GM19351 (cell line): ENCODE measurements at regions not wholly inside any gene's neighbourhood (a gene's known extent, or its start where the extent isn't known, plus 50 kb on each side); places are given as distances from the start of the nearest gene placed in this dataset.

Experiments
- ATAC-seq: cut with Tn5 transposase; IDR thresholded peaks from one replicate; pipeline ENCODE4 v1.9.1; 2021; ENCODE audit warnings: mild to moderate bottlenecking, moderate library complexity; ENCODE audit not compliant: unreplicated experiment

DNA sequence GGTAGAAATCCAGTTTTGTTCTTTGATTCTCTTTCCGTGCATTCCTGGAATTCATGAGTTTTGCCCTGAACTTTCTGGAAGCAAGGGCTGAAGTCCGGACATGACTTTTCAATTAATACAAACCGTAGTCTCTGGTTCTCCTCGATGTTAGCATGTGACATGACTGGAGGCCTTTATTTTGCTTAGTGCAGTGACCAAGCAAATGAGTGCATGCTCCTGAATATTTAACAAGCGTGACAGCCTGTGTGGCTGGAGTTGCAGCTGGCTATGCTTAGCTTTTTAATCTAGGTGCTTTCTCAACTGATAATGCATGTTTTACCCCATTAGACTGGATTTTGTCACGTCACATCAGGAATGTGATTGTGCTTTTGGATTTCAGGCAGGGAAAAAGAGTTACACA lies 302.1 kb downstream of the MAP2K6 start:
- no peak for ATAC-seq

DNA sequence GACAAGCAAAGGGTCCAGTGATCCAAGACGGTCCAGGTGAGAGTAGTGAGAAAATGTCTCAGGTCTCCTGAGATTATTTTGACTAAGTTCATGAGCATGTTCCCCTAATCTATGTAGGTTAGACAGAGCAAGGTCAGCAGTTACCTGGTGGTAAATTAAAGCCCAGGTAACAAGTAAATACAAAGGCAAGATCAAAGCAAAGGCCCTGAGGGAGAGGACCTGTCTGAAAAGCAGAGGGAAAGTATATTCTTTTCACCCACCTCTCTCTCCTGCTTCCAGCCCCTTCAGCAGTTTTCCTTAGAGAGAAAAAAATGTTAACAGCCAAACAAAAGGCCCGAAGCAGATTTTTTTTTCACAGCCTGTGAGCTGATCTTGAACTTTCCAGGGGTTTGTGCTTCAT lies 302.7 kb downstream of the MAP2K6 start:
- ATAC-seq: no peak

DNA sequence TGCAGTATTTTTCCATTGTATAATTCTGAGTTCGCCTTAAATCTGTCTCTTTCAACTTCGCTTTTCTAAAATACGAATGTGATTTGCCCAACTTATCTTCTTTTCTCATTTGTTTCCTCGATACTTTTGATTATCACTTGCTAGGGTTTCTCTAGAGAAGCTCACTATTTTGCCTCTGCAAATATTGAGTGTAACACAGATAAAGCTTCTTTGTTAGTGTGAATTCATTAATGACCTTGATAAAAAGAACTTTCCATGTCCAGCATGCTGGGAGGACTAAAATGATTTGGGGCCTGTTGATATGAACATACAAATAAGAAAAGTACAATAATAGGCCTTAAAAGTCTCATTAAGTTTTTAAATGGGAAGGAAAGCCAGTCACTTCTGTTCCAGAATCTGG lies 303.3 kb downstream of the MAP2K6 start:
- no peak for ATAC-seq

DNA sequence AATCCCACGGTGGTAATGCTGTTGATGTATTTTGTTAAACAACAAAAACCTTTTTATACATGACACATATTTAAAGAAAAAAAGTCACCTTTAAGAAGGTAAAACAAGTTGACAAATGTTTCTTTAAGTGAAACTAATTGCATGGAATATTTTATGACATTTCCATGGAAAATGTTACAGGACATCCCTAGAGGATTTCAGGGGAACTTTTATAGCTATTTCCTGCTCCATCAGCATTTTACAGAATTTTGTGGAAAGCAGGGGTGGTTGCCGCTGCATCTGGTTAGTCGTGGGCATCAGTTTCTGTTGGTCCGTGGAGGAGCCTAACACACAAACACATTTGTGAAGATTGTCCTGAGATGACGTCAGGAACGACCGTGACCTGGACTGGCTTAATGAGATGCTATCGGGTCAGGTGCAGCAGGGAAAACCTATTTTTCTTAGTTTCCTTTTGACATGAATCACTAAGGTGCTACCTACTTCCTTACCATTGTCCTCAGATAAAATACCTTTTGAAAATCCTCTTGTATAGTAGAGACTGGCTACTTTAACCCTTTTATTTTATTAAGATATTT lies 305.1 kb downstream of the MAP2K6 start:
- no peak for ATAC-seq

DNA sequence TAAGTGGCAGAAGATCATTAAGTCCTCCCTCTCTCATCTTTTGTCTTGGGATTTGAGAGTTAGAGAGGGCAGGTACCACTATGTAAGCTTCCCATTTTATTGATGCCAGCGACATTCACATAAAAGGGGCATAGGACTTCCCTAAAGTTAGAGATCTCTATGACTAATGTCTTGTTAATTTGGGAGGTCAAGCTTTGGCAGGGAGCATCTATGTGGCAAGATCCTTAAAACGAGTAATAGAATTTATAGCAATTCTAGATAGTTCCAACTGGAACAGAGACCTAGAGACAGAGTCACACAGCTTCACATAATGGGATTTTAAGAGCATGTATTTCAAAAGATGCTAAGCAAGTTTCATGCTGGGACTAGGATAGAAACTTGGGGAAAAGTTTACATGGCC lies 308.0 kb downstream of the MAP2K6 start:
- ATAC-seq: no peak

DNA sequence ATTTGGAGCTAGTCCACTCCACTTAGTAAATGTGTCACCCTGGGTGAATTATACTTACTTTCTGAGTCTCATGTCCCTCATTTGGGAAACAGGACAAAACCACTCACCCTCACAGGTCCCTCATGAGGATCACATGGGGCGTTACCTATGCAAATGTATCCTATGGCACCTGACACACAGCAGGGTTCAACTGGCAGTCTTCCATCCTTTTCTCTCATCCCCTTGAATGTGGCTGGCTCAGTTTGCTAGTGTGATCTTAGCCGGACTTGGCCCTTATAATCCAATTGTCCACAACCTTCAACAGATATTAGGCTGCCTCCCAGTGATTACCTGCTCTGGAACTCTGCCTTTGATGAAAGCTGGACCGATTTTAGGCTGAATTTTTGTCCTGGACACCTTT lies 308.8 kb downstream of the MAP2K6 start:
- ATAC-seq: no peak

DNA sequence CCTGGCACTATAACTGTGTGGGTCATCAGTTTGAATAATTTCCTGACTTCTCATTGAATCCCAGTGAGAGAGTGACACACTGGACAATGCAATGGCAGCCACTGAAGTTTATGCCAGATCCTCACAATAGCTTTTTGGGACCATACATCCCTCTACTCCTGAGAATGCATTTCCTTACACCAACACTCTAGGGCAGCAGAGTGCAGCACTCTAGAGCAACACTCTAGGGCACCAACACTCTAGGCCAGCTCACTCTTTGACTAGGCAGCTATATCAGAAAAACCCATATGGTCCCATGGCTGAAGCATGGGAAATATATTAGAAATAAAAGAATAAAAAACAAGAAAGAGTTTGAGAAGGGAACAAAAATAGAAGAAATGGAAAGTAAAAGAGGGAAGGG lies 309.2 kb downstream of the MAP2K6 start:
- no peak for ATAC-seq

DNA sequence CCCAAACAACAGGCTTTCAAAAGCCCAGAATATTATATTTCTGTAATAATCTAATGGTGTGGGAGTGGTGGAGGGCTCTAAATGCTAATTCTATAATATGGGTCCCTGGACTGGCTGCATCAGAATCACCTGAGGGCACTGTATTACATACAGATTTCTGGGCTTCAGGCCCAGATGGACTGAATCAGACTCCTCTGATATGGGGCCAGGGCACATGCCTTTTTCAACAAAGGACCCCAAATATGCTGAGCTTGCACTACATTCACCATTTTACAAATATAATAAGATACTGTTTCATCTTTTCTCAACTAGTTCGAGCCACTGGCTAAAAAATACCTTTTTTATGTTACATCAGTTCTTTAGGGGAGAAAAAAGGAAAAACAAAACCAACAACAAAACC lies 309.7 kb downstream of the MAP2K6 start:
- ATAC-seq: no peak

DNA sequence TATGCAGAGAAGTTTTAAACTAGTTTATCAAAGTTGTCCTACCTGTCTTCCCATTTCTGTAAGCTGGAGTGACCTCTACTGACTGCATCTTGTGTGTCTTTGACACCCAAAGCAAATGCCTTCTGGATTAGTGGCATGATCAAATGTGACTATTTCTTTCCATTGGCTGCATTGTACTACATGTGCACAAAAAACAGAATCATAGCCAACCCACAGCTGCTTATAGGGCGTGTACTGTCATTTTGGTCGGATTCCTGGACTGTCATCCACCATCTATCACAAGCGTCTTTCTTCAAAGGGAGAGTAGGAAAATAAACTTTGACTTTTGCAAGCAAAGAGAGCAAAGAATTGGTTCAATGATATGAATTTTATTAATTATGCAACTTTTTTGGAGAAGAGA lies 310.6 kb downstream of the MAP2K6 start:
- ATAC-seq: no peak

DNA sequence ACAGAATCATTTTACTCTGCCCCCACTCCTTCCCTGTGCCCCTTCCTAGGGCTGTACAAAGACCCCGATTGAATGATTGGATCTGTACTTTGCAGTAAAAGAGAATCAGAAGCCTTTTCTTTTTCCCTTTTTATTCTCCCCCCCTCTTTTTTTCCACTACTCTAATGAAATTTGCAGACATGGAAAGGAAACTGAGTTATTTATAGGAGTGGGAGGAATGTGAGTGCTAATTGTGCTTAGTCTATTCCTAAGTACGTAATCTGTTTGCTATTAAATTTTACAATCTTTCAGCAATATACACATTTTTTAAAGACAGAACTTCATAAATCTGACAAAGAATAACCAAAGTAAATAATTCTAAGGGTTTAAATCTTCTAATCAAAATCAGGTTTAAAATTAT lies 314.3 kb downstream of the MAP2K6 start:
- ATAC-seq: no peak

DNA sequence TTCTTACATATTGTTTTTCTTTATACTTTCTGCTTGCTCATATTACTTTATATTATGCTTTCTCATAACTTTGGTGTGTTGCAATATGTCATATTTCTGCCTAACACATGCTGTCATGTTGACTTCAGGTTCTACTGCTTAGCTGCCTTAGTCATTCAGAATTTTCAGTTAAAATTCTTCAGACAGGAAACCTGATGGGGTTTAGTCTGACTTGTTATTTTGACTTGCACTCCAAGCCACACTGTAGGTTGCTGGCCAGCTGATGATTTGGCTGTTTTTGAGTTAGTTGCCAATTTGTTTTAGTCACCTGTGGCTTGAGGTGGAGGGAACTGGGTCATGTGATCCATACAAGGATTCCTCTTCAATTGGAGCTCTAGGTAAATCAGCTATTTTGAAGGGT lies 315.4 kb downstream of the MAP2K6 start:
- no peak for ATAC-seq

DNA sequence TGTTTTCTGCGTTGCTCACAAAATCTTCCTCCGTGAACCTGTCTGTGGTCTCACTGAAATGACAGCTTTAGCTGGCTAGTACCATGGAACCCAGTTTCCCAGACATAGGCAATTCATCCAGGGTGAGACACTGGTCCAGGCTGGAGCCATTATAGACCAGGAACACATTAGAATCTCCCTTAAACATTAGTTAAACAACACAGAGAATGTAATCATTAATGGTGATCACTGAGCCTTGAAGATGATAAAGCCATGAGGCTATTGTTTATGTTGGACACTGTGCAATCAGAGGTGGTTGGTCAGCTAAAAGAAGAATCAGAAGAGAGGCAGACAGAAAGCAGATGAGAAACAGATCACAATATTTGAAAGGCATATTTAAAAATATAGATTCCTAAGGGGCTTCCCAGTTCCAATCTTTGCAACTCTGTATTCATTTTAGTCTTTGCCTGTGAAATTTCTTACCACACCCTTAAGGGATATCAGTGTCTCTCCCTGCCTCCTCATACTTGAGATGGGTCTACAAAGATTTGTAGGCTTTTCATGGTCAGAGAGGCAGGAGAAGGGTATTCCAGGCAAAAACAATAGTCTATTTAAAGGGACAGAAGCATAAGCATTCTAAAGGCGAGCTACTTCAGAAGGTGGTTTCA lies 317.9 kb downstream of the MAP2K6 start:
- ATAC-seq: no peak

DNA sequence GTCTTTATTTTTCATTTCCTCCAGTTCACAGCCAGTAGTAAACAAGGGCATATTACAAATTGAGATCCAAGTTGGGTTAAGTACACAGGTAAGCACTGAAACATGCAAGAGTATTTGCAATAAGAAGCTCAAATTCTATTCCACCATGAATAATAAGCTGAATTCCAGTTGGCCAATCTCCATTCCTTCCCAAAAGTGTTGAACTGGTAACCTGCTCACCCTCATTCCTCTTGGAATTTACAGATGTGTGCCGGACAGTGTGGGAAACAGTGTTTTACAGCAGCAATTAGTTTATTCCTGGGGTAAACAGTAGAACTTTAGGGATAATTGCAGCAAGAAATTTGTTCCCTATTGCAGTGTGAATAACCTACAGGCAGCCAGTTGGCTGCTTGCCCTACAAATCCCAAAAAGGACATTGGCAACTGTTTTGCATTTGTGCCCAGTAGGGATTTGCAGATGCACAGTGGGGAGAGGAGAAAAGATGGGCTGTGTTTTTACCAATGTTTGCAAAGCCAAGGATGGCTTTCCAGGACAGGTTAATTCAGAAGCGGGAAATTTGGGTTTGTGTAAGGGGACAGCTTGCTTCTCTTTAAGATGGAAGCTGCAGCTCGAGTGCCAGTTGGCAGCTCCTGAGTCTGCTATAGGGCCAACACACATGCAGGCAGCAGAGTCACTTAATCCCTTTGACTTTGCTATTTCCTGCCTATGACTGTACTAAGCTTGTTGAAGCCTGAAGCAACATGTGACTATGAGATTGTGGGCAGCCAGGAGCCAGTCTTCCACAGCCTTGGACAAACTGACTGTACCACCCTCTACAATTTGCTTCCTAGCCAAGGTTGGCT lies 318.9 kb downstream of the MAP2K6 start:
- ATAC-seq: no peak

DNA sequence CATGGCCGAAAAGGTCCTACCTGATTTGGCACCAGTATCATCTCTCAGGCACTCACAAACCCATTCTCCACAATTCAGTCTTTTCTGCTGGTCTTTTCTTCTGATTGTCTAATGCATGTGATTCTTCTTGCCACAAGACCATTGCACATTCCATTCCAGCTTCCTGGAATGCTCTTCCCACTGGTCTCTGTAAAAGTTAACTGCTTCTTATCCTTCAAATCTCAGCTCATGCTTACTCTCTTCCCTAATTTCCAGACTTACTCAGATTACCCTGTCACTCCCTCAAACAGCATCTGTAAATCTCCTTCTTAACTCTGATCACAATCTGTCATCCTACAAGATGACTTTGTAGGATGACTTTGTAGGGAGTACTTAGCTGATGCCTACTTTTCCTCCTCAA lies 320.2 kb downstream of the MAP2K6 start:
- no peak for ATAC-seq

DNA sequence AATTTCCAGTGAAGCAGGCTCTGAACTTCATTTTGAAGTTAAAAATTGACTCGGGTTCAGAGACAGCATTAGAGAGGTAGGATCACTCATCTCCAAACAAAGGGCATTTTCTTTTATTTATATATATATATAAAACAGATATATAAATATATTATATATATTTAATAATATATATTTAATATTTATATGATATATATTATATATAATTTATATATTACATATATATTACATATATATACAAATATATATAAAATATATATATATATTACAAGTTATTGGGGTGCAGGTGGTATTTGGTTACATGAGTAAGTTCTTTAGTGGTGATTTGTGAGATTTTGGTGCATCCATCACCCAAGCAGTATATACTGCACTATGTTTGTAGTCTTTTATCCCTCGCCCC lies 320.8 kb downstream of the MAP2K6 start:
- ATAC-seq: no peak

DNA sequence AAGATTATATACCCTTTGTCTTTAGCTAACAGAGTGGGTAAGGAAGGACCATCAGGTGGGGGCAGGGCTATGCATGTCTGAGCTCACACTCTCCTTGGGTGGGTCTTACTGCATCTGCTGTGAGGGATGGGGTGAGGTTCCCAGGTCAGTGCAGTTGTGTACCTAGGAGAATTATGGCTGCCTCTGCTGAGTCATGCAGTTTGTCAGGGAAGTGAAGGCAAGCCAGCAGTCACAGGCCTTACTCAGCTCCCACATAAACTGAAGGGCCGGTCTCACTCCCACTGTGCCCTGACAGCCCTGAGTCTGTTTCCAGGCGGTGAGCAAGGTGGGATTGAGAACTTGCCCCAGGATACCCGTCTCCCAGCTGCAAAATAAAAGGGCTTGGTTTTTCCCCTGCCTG lies 328.6 kb downstream of the MAP2K6 start:
- ATAC-seq: no peak

DNA sequence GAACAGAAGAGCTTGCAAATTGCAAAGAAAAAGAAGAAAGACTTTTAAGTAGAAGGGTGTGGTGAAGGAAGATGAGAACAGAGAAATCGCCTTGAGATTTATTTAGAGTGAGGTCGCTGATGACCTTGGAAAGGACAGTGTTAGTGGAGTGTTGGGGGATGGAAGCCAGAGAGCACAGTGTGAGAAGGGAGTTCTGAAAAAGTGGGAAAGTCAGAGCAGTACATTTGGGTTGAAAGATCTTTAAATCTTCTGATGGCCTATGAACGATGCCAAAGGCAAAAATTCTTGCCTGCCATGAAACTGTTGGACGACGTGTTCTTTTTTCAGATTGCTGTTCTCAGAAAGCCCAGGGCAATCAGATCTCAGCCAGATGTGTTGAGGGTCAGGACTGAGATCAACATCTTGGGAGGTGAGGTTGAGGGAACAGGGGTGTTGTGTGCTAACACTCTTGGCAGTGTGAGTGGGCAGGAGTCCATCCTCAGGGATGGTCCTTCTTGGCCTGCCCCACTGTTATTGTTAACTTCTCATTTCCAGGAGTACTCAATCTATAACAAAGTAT lies 330.1 kb downstream of the MAP2K6 start:
- no peak for ATAC-seq

DNA sequence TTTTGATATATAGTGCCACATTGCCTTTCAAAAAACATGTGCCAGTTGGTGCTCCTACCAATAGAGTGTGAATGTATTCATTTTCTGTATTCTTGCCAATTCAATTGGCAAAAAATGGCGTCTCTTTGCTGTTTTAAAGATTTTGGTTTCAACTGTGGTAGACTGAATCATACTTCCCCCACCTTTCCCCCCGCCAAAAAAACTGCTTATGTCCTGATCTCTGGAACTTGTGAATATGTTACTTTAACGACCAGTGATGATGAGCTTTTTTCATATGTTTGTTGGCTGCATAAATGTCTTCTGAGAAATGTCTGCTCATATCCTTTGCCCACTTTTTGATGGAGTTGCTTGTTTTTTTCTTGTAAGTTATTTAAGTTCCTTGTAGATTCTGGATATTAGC lies 325.1 kb upstream of the KCNJ16 start:
- no peak for ATAC-seq

DNA sequence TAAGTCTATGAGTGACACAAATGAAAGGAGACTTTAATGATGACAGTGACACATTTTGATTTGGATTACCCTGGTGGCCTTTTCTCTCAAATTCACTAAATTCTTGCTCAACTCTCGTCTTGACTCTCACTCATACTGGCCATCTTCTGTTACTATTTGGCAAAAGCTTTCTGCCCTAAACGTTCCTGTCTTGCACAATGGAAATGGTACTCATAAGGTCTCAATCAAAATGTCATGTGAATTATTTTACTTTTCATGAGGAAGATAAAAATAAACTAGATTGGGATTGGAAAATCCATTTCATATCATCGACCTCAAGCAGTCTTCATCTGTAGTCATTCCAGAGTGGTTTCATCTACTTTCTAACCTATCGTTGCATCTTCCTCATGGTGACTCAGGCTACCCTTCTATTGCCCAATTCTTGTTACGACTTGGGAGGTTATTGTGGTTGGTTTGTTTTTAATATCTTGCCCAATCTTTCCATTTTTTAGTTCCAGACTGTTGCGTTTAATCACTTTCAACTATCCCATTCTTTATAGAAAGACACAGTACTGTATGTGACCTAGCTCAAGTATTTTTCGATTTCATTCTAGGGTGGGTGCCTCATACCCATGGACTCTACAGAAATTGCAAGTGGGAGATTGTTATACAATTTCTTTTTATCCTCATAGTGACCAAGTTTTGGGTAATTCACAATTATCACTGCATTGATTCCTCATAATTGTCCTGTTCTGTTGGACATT lies 317.2 kb upstream of the KCNJ16 start:
- ATAC-seq: no peak

DNA sequence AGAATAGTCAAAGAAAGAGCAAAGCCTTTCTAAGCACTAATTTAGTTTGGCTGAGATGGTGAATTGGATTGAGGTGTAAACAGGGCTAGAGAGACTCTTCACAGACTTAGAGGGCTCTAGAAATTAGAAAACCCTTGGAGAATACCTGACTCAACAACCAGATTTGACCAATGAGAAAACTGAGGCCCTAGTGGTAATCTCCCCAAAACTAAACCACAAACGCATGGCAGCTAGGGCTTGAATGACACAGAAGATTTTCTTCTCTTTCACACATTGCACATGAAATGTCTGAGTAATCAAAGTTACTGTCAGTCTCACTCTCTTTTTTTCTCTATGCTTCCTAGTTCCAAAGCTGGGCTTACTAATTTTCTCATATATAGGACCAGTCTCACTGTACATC lies 314.5 kb upstream of the KCNJ16 start:
- no peak for ATAC-seq

DNA sequence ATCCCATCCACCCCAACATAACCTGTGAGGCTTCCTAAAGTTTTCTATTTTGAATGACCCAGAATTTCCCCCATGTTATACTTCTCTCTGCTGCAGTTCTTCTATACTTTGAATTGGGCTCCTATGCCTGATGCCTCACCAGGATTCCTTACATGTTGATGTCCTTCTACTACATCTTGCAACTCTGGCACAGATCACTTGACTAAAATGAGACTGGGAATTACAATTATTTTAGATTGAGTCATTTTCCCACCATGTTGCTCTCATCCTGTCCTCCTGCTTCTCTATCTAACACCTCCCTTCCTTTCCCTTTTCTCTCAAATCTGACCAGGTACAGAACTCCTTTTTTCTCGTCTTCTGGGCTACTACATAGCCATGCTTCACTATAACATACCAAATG lies 314.0 kb upstream of the KCNJ16 start:
- no peak for ATAC-seq
